A673 (cell line): ENCODE measurements at regions not wholly inside any gene's neighbourhood (a gene's known extent, or its start where the extent isn't known, plus 50 kb on each side); places are given as distances from the start of the nearest gene placed in this dataset.

ENCODE experiments used
- BruUV-seq: library from RNA; stranded (reverse); fragments of 400-500 nt; replicated peaks from 2 replicates; lab custom pipeline; 2021; lab: Mats Ljungman, UMichigan
- CTCF ChIA-PET: fragments of 300-600 bp; sonication (Branson Sonifier 250); formaldehyde crosslinking; loops from one replicate; lab custom pipeline; 2022; ENCODE audit warnings: antibody characterized with exemption; lab: Charles Lee
- POLR2A ChIA-PET: fragments of 300-600 bp; sonication (Branson Sonifier 250); formaldehyde crosslinking; loops from one replicate; lab custom pipeline; 2022; ENCODE audit warnings: antibody characterized with exemption; ENCODE audit not compliant: low non-redundant PET; lab: Charles Lee
- DNase-seq: peaks from one replicate; pipeline ENCODE4 v3.0.0-alpha.2; 2015; ENCODE audit warnings: low spot score
- H3K27ac ChIP-seq: fragments of 200-600 bp; sonication (generic); 2 replicates; pipeline ENCODE4 v1.5.1; 2016; ENCODE audit warnings: mixed run types, low read depth, mild to moderate bottlenecking, mixed read lengths, antibody characterized with exemption, low read length; ENCODE audit not compliant: poor library complexity, severe bottlenecking
- H3K27me3 ChIP-seq: fragments of 200-600 bp; sonication (generic); replicated peaks from 2 replicates; pipeline ENCODE4 v1.6.1; 2017; ENCODE audit warnings: mixed run types, low read depth, mild to moderate bottlenecking, mixed read lengths, antibody characterized with exemption, low read length; ENCODE audit not compliant: insufficient read depth, poor library complexity
- H3K36me3 ChIP-seq: fragments of 200-600 bp; sonication (generic); 2 replicates; pipeline ENCODE4 v1.6.1; 2016; ENCODE audit warnings: mixed run types, mild to moderate bottlenecking, mixed read lengths, antibody characterized with exemption, low read length; ENCODE audit not compliant: insufficient read depth, poor library complexity, severe bottlenecking
- H3K4me1 ChIP-seq: fragments of 200-600 bp; sonication (generic); 2 replicates; pipeline ENCODE4 v1.6.1; 2017; ENCODE audit warnings: mixed run types, mild to moderate bottlenecking, mixed read lengths, antibody characterized with exemption, low read length; ENCODE audit not compliant: insufficient read depth, poor library complexity, severe bottlenecking
- H3K4me3 ChIP-seq: fragments of 200-600 bp; sonication (generic); 2 replicates; pipeline ENCODE4 v1.5.1; 2016; ENCODE audit warnings: low read depth, mixed run types, mild to moderate bottlenecking, mixed read lengths, low read length; ENCODE audit not compliant: poor library complexity, severe bottlenecking
- H3K9me3 ChIP-seq: fragments of 200-600 bp; sonication (generic); 2 replicates; pipeline ENCODE4 v1.6.1; 2016; ENCODE audit warnings: mixed run types, low read depth, mild to moderate bottlenecking, mixed read lengths, antibody characterized with exemption, low read length; ENCODE audit not compliant: poor library complexity, severe bottlenecking
- CTCF ChIP-seq: fragments of 300-800, 200-600 bp; sonication (generic); conservative IDR thresholded peaks from 2 replicates; pipeline ENCODE4 v1.5.1; 2017; ENCODE audit warnings: low read depth, mild to moderate bottlenecking, antibody characterized with exemption, low read length, moderate library complexity, mixed read lengths
- EZH2 ChIP-seq: fragments of 200-600 bp; sonication (generic); IDR thresholded peaks from 2 replicates; pipeline ENCODE4 v1.6.1; 2017; ENCODE audit warnings: borderline replicate concordance, low read depth, mild to moderate bottlenecking, mixed read lengths, antibody characterized with exemption, low read length; ENCODE audit not compliant: poor library complexity, severe bottlenecking
- intact Hi-C: fragments of 100-400 bp; cut with micrococcal nuclease; formaldehyde crosslinking; loops from one replicate; pipeline ENCODE4 v1.10.0; 2022; ENCODE audit not compliant: unreplicated experiment

GRCh38 chrX:42973321-42973720, 195.4 kb upstream of the PPP1R2C start:
- no peaks in the 10 kb centered on the region for H3K9me3 ChIP-seq
- BruUV-seq = no TSS peak
- POLR2A ChIA-PET = no interaction called here

GRCh38 chrX:42975906-42976305, 197.9 kb upstream of the PPP1R2C start:
- CTCF ChIA-PET = no interaction called here
- Histone ChIP-seq H3K4me3 (no peak overlapping the region), H3K36me3 (no peaks in the 10 kb centered on the region), H3K9me3 (no peaks in the 10 kb centered on the region), H3K27ac (no peak overlapping the region), H3K4me1 (no peaks in the 10 kb centered on the region), H3K27me3 (no peaks in the 10 kb centered on the region)
- no TSS peak for BruUV-seq
- TF ChIP-seq CTCF = no peak
- no peak for TF ChIP-seq EZH2
- intact Hi-C loops = no loop called here
- POLR2A ChIA-PET = no interaction called here
- DNase-seq = no peak

More at GRCh38 chrX:42973321-42973720, 195.4 kb upstream of the PPP1R2C start:
- H3K4me3 ChIP-seq = no peak overlapping the region
- no peak for DNase-seq
- H3K27me3 ChIP-seq = no peaks in the 10 kb centered on the region
- H3K4me1 ChIP-seq = no peaks in the 10 kb centered on the region
- no peaks in the 10 kb centered on the region for H3K36me3 ChIP-seq
- intact Hi-C loops = no loop called here
- H3K27ac ChIP-seq = no peak overlapping the region
- TF ChIP-seq CTCF = no peak
- CTCF ChIA-PET = no interaction called here

GRCh38 chrX:42976746-42977366, 198.9 kb upstream of the PPP1R2C start:
- H3K9me3 ChIP-seq = no peaks in the 10 kb centered on the region
- BruUV-seq = no TSS peak
- TF ChIP-seq CTCF = no peak
- TF ChIP-seq EZH2 = no peak
- no peak overlapping the region for H3K27ac ChIP-seq
- H3K4me1 ChIP-seq = no peaks in the 10 kb centered on the region
- no peak overlapping the region for H3K4me3 ChIP-seq
- no peaks in the 10 kb centered on the region for H3K36me3 ChIP-seq
- no peaks in the 10 kb centered on the region for H3K27me3 ChIP-seq
- ChIA-PET POLR2A (no interaction called here), CTCF (no interaction called here)
- DNase-seq = no peak
- intact Hi-C loops = no loop called here
